IMR-90 (cell line): ENCODE measurements at regions not wholly inside any gene's neighbourhood (a gene's known extent, or its start where the extent isn't known, plus 50 kb on each side); places are given as distances from the start of the nearest gene placed in this dataset.

Source experiments
- CHD1 ChIP-seq: IDR thresholded peaks from 2 replicates; pipeline ENCODE4 v1.6.1; 2012; ENCODE audit warnings: low read depth, low read length, improper control_type of control experiment
- CTCF ChIP-seq: conservative IDR thresholded peaks from 2 replicates; pipeline ENCODE4 v1.5.1; 2012; ENCODE audit warnings: mild to moderate bottlenecking, low read depth, low read length, improper control_type of control experiment
- MAZ ChIP-seq: IDR thresholded peaks from 2 replicates; pipeline ENCODE4 v1.6.1; 2012; ENCODE audit warnings: low read depth, mild to moderate bottlenecking, low read length, improper control_type of control experiment, moderate library complexity, borderline replicate concordance
- MXI1 ChIP-seq: IDR thresholded peaks from 2 replicates; pipeline ENCODE4 v1.6.1; 2012; ENCODE audit warnings: low read depth, mild to moderate bottlenecking, low read length, moderate library complexity, borderline replicate concordance
- POLR2A ChIP-seq: IDR thresholded peaks from 2 replicates; pipeline ENCODE4 v1.6.1; 2012; ENCODE audit warnings: mild to moderate bottlenecking, low read depth, low read length
- RAD21 ChIP-seq: IDR thresholded peaks from 2 replicates; pipeline ENCODE4 v1.6.1; 2012; ENCODE audit warnings: low read length, improper control_type of control experiment
- RCOR1 ChIP-seq: IDR thresholded peaks from 2 replicates; pipeline ENCODE4 v1.6.1; 2012; ENCODE audit warnings: mild to moderate bottlenecking, low read length, improper control_type of control experiment; ENCODE audit not compliant: insufficient replicate concordance
- SMC3 ChIP-seq: fragments of 150-350 bp; IDR thresholded peaks from 2 replicates; pipeline ENCODE4 v1.6.1; 2016; ENCODE audit warnings: low read depth, mild to moderate bottlenecking, antibody characterized with exemption, low read length, moderate library complexity

GRCh38 chr6:144931172-144932035 is 646.3 kb downstream of the UTRN start:
- TF ChIP-seq CTCF (peak; percentile 66), RCOR1 (no peak), MAZ (no peak), SMC3 (peak; percentile 81), POLR2A (no peak), RAD21 (peak; percentile 70), CHD1 (no peak), MXI1 (no peak)
